AG04450 (cell line): ENCODE measurements at regions not wholly inside any gene's neighbourhood (a gene's known extent, or its start where the extent isn't known, plus 50 kb on each side); places are given as distances from the start of the nearest gene placed in this dataset.

Source experiments
- CTCF ChIA-PET: fragments of 300-600, 350-600 bp; formaldehyde crosslinking; extraction: SDS; loops from one replicate; lab custom pipeline; 2022; ENCODE audit warnings: antibody characterized with exemption, inconsistent platforms; lab: Charles Lee
- POLR2A ChIA-PET: fragments of 350-600 bp; formaldehyde crosslinking; extraction: SDS; loops from one replicate; lab custom pipeline; 2021; ENCODE audit warnings: antibody characterized with exemption, inconsistent platforms; lab: Yijun Ruan, JAX
- DNase-seq: peaks from one replicate; pipeline ENCODE4 v3.0.0-alpha.2; 2011; ENCODE audit warnings: low read depth, low spot score
- H3K27ac ChIP-seq: one replicate; pipeline ENCODE4 v1.5.1; 2012; ENCODE audit warnings: low read depth, low read length, control low read depth
- H3K27me3 ChIP-seq: one replicate; pipeline ENCODE4 v1.6.0; 2012; ENCODE audit warnings: low read length; ENCODE audit not compliant: control insufficient read depth, insufficient read depth
- H3K4me3 ChIP-seq: 2 replicates; pipeline ENCODE4 v1.5.1; 2011; ENCODE audit warnings: mild to moderate bottlenecking, low read depth, low read length, control low read depth
- H3K9me3 ChIP-seq: 2 replicates; pipeline ENCODE4 v1.5.1; 2012; ENCODE audit warnings: low read length; ENCODE audit not compliant: control insufficient read depth, insufficient read depth
- CTCF ChIP-seq: IDR thresholded peaks from 2 replicates; pipeline ENCODE4 v1.5.1; 2011; ENCODE audit warnings: low read depth, low read length, control low read depth, inconsistent platforms

- no peak for TF ChIP-seq CTCF
- H3K9me3 ChIP-seq: no peaks in the 10 kb centered on the region
- POLR2A ChIA-PET: no interaction called here
- H3K27me3 ChIP-seq: peaks cover 3% of the 10 kb centered on the region
- no peak for DNase-seq
- no peak overlapping the region for H3K27ac ChIP-seq
- H3K4me3 ChIP-seq: no peak overlapping the region
- CTCF ChIA-PET: no interaction called here
Measured at GRCh38 chr2:118568700-118569099, 278.7 kb downstream of the EN1 start.

- Histone ChIP-seq H3K4me3 (no peak overlapping the region), H3K27ac (no peak overlapping the region), H3K9me3 (no peaks in the 10 kb centered on the region), H3K27me3 (peaks cover 3% of the 10 kb centered on the region)
- CTCF ChIA-PET: no interaction called here
- DNase-seq: no peak
- TF ChIP-seq CTCF: no peak
- POLR2A ChIA-PET: no interaction called here
Measured at GRCh38 chr2:118565786-118566540, 281.5 kb downstream of the EN1 start.

GRCh38 chr2:118565301-118565700 is 282.1 kb downstream of the EN1 start:
- Histone ChIP-seq H3K9me3 (no peaks in the 10 kb centered on the region), H3K27me3 (peaks cover 1% of the 10 kb centered on the region), H3K27ac (no peak overlapping the region), H3K4me3 (no peak overlapping the region)
- POLR2A ChIA-PET: no interaction called here
- TF ChIP-seq CTCF: no peak
- DNase-seq: no peak
- CTCF ChIA-PET: no interaction called here

GRCh38 chr2:118562144-118562543 is 285.3 kb downstream of the EN1 start:
- TF ChIP-seq CTCF: no peak
- Histone ChIP-seq H3K27me3 (no peaks in the 10 kb centered on the region), H3K27ac (no peak overlapping the region), H3K9me3 (no peaks in the 10 kb centered on the region), H3K4me3 (no peak overlapping the region)
- ChIA-PET CTCF (no interaction called here), POLR2A (no interaction called here)
- no peak for DNase-seq

GRCh38 chr2:118558846-118559245 is 288.6 kb downstream of the EN1 start:
- ChIA-PET CTCF (no interaction called here), POLR2A (no interaction called here)
- H3K27ac ChIP-seq: no peak overlapping the region
- no peak for TF ChIP-seq CTCF
- no peaks in the 10 kb centered on the region for H3K9me3 ChIP-seq
- no peak overlapping the region for H3K4me3 ChIP-seq
- DNase-seq: no peak
- H3K27me3 ChIP-seq: peaks cover 2% of the 10 kb centered on the region
